HG02884 (cell line): ENCODE measurements at regions not wholly inside any gene's neighbourhood (a gene's known extent, or its start where the extent isn't known, plus 50 kb on each side); places are given as distances from the start of the nearest gene placed in this dataset.
"Not testable (repeated sequence)": the region's sequence is repeated elsewhere in the genome, so short reads cannot be mapped to it uniquely, and the experiment has no call there.

Experiments used
- ATAC-seq: cut with Tn5 transposase; IDR thresholded peaks from one replicate; pipeline ENCODE4 v1.9.1; 2021; ENCODE audit warnings: mild to moderate bottlenecking, moderate library complexity; ENCODE audit not compliant: unreplicated experiment

GRCh38 chr4:38462367-38463055 lies 201.5 kb upstream of the KLF3 start:
- ATAC-seq = no peak

GRCh38 chr4:38463268-38463958 lies 200.6 kb upstream of the KLF3 start:
- no peak for ATAC-seq

GRCh38 chr4:38464328-38464727 lies 199.7 kb upstream of the KLF3 start:
- no peak for ATAC-seq

GRCh38 chr4:38466401-38466800 lies 197.6 kb upstream of the KLF3 start:
- no peak for ATAC-seq

- no peak for ATAC-seq
Observed at GRCh38 chr4:38467296-38467695, 196.7 kb upstream of the KLF3 start.

GRCh38 chr4:38468339-38468866 lies 195.6 kb upstream of the KLF3 start:
- no peak for ATAC-seq

GRCh38 chr4:38469410-38469809 lies 194.6 kb upstream of the KLF3 start:
- ATAC-seq = no peak

GRCh38 chr4:38470735-38471262 lies 193.2 kb upstream of the KLF3 start:
- no peak for ATAC-seq

- ATAC-seq = no peak
Observed at GRCh38 chr4:38482696-38483095, 181.3 kb upstream of the KLF3 start.

GRCh38 chr4:38483628-38484027 lies 180.4 kb upstream of the KLF3 start:
- ATAC-seq = not testable (repeated sequence)

GRCh38 chr4:38489011-38489861 lies 174.8 kb upstream of the KLF3 start:
- ATAC-seq = no peak

- ATAC-seq = no peak
Observed at GRCh38 chr4:38489924-38490639, 173.9 kb upstream of the KLF3 start.

- no peak for ATAC-seq
Observed at GRCh38 chr4:38490753-38491446, 173.1 kb upstream of the KLF3 start.

- no peak for ATAC-seq
Observed at GRCh38 chr4:38491854-38492478, 172.0 kb upstream of the KLF3 start.

GRCh38 chr4:38493066-38493465 lies 170.9 kb upstream of the KLF3 start:
- ATAC-seq = no peak

- ATAC-seq = no peak
Observed at GRCh38 chr4:38495446-38495845, 168.6 kb upstream of the KLF3 start.

GRCh38 chr4:38497121-38497520 lies 166.9 kb upstream of the KLF3 start:
- no peak for ATAC-seq

- no peak for ATAC-seq
Observed at GRCh38 chr4:38499101-38499500, 164.9 kb upstream of the KLF3 start.

GRCh38 chr4:38500433-38500832 lies 163.6 kb upstream of the KLF3 start:
- ATAC-seq = no peak

GRCh38 chr4:38501698-38502097 lies 162.3 kb upstream of the KLF3 start:
- no peak for ATAC-seq
